Large intestine (tissue), 3 donors: ENCODE measurements at regions not wholly inside any gene's neighbourhood (a gene's known extent, or its start where the extent isn't known, plus 50 kb on each side); places are given as distances from the start of the nearest gene placed in this dataset.
"Not testable (repeated sequence)": the region's sequence is repeated elsewhere in the genome, so short reads cannot be mapped to it uniquely, and the experiment has no call there.

Source experiments
- DNase-seq, 2 donors: peaks; one replicate each; pipeline versions ENCODE4 v3.0.0 to v3.0.0-alpha.2; 2013
- H3K27ac ChIP-seq: one replicate; pipeline ENCODE4 v1.5.1; 2013; ENCODE audit warnings: low read length
- H3K27me3 ChIP-seq: 2 replicates; pipeline ENCODE4 v1.6.1; 2013; ENCODE audit warnings: low read length; ENCODE audit not compliant: control insufficient read depth, insufficient read depth
- H3K36me3 ChIP-seq: 2 replicates; pipeline ENCODE4 v1.6.1; 2013; ENCODE audit warnings: low read length; ENCODE audit not compliant: control insufficient read depth, insufficient read depth
- H3K4me1 ChIP-seq: one replicate; pipeline ENCODE4 v1.6.1; 2013; ENCODE audit warnings: low read length; ENCODE audit not compliant: control insufficient read depth, insufficient read depth
- H3K4me3 ChIP-seq: one replicate; pipeline ENCODE4 v1.5.1; 2013; ENCODE audit warnings: low read length
- H3K9me3 ChIP-seq: one replicate; pipeline ENCODE4 v1.6.1; 2013; ENCODE audit warnings: mild to moderate bottlenecking, low read depth, low read length, moderate library complexity; ENCODE audit not compliant: control insufficient read depth
- WGBS: methylation state at CpG from one replicate; pipeline ENCODE4 v1.1.5; 2013; ENCODE audit warnings: low lambda C conversion rate; ENCODE audit not compliant: insufficient coverage; 5-methylcytosine and 5-hydroxymethylcytosine counted together

DNA sequence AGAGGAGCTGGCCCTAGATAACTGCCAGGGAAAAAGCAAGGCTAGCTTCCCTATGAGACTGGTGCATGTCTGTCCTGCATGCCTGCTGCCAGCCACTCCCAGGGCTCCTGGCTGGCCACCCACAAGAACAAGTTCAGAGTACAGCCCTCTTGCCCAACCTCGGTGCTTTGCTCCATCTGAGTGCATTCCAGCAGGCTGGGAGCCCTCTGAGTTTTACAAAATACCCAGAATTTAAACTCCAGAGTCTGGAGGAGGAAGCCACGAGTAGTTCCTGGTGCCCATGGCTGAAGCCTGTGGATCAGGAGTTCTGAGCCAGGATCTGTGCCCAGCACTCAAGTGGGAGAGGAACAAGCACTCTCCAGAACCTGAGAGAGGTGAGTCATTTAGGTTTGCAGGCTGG is 111.6 kb downstream of the MAGEE2 start:
- no peak overlapping the region for H3K27ac ChIP-seq
- DNase-seq, result no peak
- no peaks in the 10 kb centered on the region for H3K27me3 ChIP-seq
- no peaks in the 10 kb centered on the region for H3K36me3 ChIP-seq
- no peaks in the 10 kb centered on the region for H3K4me1 ChIP-seq
- no peaks in the 10 kb centered on the region for H3K9me3 ChIP-seq
- H3K4me3 ChIP-seq, result no peak overlapping the region
- whole genome bisulfite sequencing, result no CpG with 5 or more reads among the region's 2 CpGs

DNA sequence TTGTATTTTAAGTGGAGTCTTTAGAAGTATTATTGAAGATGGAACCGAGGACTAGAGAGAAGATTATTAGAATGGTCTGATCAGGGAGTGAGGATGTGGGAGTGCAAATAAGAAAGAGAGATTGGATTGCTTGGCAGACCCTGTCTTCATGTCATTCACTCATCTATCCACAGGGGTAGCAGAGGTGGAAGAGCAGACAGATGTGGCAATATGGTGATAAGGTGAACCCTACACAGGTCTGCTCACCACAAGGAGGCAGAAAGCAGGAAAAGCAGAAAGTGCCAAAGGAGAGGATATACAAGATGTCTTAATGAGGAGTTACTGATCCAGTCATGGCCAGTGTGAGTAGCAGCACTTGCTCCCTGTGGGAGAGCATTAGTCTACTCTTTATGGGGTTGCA is 129.4 kb downstream of the MAGEE2 start:
- H3K9me3 ChIP-seq, result no peaks in the 10 kb centered on the region
- DNase-seq, result no peak
- no peaks in the 10 kb centered on the region for H3K4me1 ChIP-seq
- H3K27me3 ChIP-seq, result no peaks in the 10 kb centered on the region
- no peak overlapping the region for H3K27ac ChIP-seq
- H3K36me3 ChIP-seq, result no peaks in the 10 kb centered on the region
- no peak overlapping the region for H3K4me3 ChIP-seq
- WGBS, result no CpG with 5 or more reads among the region's 1 CpG

DNA sequence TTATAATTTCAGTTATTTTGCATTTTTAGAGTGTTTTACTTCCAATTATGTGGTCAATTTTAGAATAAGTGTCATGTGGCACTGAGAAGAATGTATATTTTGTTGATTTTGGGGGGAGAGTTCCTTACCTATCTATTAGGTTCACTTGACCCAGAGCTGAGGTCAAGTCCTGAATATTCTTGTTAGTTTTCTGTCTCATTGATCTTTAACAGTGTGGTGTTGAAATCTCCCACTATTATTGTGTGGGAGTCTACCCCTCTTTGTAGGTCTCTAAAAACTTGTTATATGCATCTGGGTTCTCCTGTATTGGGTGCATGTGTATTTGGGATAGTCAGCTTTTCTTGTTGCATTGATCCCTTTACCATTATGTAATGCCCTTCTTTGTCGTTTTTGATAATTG is 127.0 kb upstream of the ZDHHC15 start:
- no peak for DNase-seq
- Histone ChIP-seq H3K4me3 (no peak overlapping the region), H3K27ac (no peak overlapping the region), H3K9me3 (no peaks in the 10 kb centered on the region), H3K36me3 (no peaks in the 10 kb centered on the region), H3K27me3 (no peaks in the 10 kb centered on the region), H3K4me1 (no peaks in the 10 kb centered on the region)
- WGBS, result no CpG with 5 or more reads among the region's 1 CpG

DNA sequence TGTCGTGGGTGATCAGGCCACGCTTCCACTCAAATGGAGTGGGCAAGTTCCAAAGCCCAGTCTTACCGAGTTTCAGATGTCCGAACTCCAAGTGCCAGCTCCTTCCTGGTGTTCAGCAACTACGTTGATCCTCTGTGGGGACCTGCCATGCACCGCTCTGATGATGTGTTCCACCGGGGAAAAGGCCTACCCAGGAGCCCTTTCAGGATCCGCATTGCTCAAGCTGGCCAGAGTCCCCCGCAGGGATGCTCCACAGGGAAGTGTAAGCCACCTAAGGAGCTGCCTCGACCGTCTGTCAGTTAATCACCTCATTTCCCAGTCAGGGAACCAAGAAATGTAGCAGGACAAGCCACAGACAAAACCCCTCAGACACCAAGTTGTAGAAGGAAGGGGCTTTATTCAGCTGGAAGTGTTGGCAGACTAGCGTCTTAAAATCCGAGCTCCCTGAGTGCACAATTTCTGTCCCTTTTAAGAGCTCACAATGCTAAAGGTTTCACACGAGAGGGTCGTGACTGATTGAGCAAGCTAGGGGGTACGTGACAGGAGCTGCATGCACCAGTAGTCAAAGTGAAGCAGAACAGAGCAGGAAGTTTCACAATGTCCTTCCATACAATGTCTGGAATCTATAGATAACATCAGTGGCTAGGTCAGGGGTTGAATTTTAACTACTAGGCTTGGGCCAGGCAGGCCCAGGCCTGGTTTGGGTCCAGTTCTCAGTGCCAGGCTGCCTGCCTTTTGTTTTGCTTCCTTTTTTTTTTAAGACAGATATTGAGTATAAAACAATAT is 126.2 kb upstream of the ZDHHC15 start:
- WGBS, result no CpG with 5 or more reads among the region's 16 CpGs
- Histone ChIP-seq H3K27me3 (no peaks in the 10 kb centered on the region), H3K4me3 (no peak overlapping the region), H3K36me3 (no peaks in the 10 kb centered on the region), H3K9me3 (no peaks in the 10 kb centered on the region), H3K27ac (no peak overlapping the region), H3K4me1 (no peaks in the 10 kb centered on the region)
- no peak for DNase-seq

DNA sequence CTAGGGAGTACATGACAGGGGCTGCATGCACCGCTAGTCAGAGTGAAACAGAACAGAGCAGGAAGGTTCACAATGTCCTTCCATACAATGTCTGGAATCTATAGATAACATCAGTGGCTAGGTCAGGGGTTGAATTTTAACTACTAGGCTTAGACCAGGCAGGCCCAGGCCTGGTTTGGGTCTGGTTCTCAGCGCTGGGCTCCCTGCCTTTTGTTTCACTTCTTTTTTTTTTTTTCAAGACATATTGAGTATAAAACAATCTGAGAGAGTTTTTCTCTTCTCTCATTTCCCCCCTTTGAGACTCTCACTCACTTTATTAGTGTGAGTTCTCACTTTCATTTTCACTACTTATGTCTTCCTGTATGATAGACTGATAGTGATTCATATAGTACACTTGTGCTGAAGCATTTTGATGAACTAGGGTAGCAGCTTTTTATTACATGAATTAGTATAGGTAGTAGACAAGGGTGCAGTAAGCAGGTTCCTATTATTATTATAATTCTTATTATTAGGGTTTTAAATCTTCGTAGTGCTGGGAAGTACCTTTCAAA is 120.0 kb upstream of the ZDHHC15 start:
- no peaks in the 10 kb centered on the region for H3K9me3 ChIP-seq
- H3K4me3 ChIP-seq, result no peak overlapping the region
- H3K36me3 ChIP-seq, result no peaks in the 10 kb centered on the region
- H3K27me3 ChIP-seq, result no peaks in the 10 kb centered on the region
- no CpG with 5 or more reads among the region's 3 CpGs for WGBS
- H3K4me1 ChIP-seq, result no peaks in the 10 kb centered on the region
- DNase-seq, result no peak
- H3K27ac ChIP-seq, result no peak overlapping the region

DNA sequence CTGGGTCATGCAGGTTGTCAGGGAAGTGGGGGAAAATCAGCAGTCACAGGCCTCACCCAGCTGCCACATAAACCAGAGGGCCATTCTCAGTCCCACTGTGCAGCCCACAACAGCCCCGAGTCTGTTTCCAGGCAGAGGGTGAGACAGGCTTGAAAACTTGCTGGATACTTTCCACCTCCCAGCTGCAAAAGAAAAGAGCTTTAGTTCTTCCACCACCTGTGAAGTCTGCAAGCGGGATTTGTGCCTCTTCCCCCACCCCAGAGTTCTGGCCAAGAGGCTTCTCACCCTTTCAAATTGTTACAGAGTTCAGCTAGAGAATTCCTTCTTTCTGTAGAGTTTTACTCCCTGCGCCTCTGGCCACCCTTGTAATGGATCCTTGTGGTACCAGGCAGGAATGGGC is 115.5 kb upstream of the ZDHHC15 start:
- H3K27me3 ChIP-seq, result no peaks in the 10 kb centered on the region
- no peak overlapping the region for H3K4me3 ChIP-seq
- no peaks in the 10 kb centered on the region for H3K36me3 ChIP-seq
- H3K4me1 ChIP-seq, result no peaks in the 10 kb centered on the region
- no peak overlapping the region for H3K27ac ChIP-seq
- DNase-seq, result no peak
- H3K9me3 ChIP-seq, result no peaks in the 10 kb centered on the region
- no CpG with 5 or more reads among the region's 3 CpGs for WGBS

DNA sequence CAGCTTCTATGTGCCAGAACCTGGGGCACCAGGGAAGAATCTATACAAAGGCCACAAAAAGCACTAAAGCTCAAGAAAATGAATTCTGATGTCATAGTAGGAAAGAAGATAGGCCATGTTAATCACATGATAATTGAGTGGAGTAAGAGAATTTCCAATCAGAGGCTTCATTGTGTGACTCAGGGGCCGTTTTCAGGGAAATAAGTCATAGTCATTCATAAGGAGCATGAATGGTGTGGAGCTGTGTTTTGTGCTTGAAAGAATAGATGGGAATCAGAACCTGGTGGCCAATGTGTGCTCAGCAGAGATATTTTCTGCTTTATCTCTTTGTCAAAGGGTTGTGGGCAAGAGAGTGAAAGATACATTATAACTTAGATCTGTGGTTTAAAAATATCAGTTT is 102.4 kb upstream of the ZDHHC15 start:
- H3K4me1 ChIP-seq, result no peaks in the 10 kb centered on the region
- no peak for DNase-seq
- no peaks in the 10 kb centered on the region for H3K36me3 ChIP-seq
- no peaks in the 10 kb centered on the region for H3K9me3 ChIP-seq
- no peak overlapping the region for H3K27ac ChIP-seq
- no peak overlapping the region for H3K4me3 ChIP-seq
- H3K27me3 ChIP-seq, result no peaks in the 10 kb centered on the region
- no CpG with 5 or more reads among the region's 1 CpG for WGBS

DNA sequence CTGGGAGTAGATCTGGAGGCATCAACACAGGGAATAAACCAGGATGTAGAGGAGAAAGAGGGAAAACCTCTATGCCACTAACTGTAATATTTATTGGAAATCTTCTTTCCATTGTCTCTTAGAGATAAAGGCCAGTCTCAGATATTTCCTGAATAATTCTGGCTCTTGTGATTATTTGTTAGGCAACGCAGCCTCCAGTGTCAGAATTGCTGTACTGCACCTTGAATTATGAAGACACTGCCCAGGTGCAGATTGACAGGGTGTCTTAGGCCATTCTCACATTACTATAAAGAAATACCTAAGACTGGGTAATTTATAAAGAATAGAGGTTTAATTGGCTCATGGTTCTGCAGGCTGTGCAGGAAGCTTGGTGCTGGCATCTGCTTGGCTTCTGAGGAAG is 100.7 kb upstream of the ZDHHC15 start:
- Histone ChIP-seq H3K4me3 (no peak overlapping the region), H3K4me1 (no peaks in the 10 kb centered on the region), H3K36me3 (no peaks in the 10 kb centered on the region), H3K27me3 (no peaks in the 10 kb centered on the region), H3K27ac (no peak overlapping the region), H3K9me3 (no peaks in the 10 kb centered on the region)
- no peak for DNase-seq
- no CpG with 5 or more reads among the region's 1 CpG for WGBS

DNA sequence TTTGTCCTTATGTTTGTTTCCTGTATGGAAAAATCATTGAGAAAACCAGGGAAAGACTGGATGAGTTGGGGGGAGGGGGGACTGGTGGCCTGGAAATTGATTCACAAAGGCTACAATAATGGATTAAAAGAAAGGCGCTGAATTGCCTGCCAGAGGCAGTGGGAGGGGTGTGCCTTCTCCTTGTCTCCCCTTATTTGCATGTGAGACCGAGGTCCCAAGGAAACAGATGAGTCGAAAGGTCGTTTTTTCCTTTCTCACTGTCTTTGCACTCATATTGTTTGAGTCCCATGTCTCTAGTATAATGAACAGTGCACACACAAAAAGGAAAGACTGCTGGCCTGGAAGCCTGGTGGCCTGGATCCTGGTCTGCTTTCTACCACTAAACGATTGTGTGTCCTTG is 86.6 kb upstream of the ZDHHC15 start:
- no peak overlapping the region for H3K4me3 ChIP-seq
- H3K9me3 ChIP-seq, result no peaks in the 10 kb centered on the region
- no peak overlapping the region for H3K27ac ChIP-seq
- peak in 1 of 2 donors; percentile 15 for DNase-seq
- no CpG with 5 or more reads among the region's 5 CpGs for WGBS
- no peaks in the 10 kb centered on the region for H3K36me3 ChIP-seq
- no peaks in the 10 kb centered on the region for H3K27me3 ChIP-seq
- no peaks in the 10 kb centered on the region for H3K4me1 ChIP-seq

DNA sequence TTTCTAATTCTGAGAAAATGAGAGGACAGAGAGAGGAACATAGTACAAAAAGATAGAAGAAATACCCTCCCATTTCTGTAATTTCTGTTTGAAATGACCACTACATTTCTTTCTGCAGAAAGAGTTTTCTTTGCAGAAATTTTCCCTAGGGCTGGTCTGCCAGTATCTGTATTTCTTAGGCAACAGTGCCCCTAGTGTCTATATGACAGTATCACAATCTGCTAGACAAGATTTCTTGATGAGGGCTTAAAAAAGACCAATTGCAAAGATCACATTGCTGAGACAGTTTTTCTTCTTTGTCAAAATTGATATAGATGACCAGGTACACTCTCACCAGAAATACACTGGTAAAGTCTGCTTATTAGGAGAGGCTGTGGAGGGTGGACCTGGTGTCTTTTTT is 81.0 kb upstream of the ZDHHC15 start:
- H3K4me1 ChIP-seq, result no peaks in the 10 kb centered on the region
- no peak overlapping the region for H3K27ac ChIP-seq
- peak in 1 of 2 donors; percentile 6 for DNase-seq
- H3K9me3 ChIP-seq, result no peaks in the 10 kb centered on the region
- no peaks in the 10 kb centered on the region for H3K27me3 ChIP-seq
- H3K36me3 ChIP-seq, result no peaks in the 10 kb centered on the region
- H3K4me3 ChIP-seq, result no peak overlapping the region

DNA sequence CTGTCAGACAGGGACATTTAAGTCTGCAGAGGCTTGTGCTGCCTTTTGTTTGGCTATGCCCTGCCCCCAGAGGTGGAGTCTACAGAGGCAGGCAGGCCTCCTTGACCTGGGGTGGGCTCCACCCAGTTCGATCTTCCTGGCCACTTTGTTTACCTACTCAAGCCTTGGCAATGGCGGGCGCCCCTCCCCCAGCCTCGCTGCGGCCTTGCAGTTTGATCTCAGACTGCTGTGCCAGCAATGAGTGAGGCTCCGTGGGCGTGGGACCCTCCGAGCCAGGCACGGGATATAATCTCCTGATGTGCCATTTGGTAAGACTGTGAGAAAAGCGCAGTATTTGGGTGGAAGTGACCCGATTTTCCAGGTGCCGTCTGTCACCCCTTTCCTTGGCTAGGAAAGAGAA is 79.2 kb upstream of the ZDHHC15 start:
- H3K36me3 ChIP-seq, H3K27ac ChIP-seq, DNase-seq, H3K9me3 ChIP-seq, H3K27me3 ChIP-seq, H3K4me3 ChIP-seq, H3K4me1 ChIP-seq: not testable (repeated sequence)
- WGBS, result no CpG with 5 or more reads among the region's 12 CpGs
